Nucleus accumbens (tissue), 56 donors: ENCODE measurements at regions not wholly inside any gene's neighbourhood (a gene's known extent, or its start where the extent isn't known, plus 50 kb on each side); places are given as distances from the start of the nearest gene placed in this dataset.
A peak's percentile ranks its signal among the peaks of the same experiment; 100 is the strongest.
"Not testable (repeated sequence)": the region's sequence is repeated elsewhere in the genome, so short reads cannot be mapped to it uniquely, and the experiment has no call there.

Source experiments
- DNase-seq, 56 donors: peaks; one replicate each; lab custom pipeline; 2025; lab: John Stamatoyannopoulos, UW

- DNase-seq: no peak
Observed at GRCh38 chr2:129174143-129174542, 805.3 kb upstream of the RAB6C start.

GRCh38 chr2:129175051-129175450 is 804.4 kb upstream of the RAB6C start:
- DNase-seq: no peak

- DNase-seq: no peak
Observed at GRCh38 chr2:129176375-129176774, 803.1 kb upstream of the RAB6C start.

- DNase-seq: peak in 18 of 56 donors; percentile 6 to 60 (median 26)
Observed at GRCh38 chr2:129178356-129178755, 801.1 kb upstream of the RAB6C start.

GRCh38 chr2:129179199-129179598 is 800.3 kb upstream of the RAB6C start:
- no peak for DNase-seq

GRCh38 chr2:129180124-129180716 is 799.2 kb upstream of the RAB6C start:
- DNase-seq: no peak

- DNase-seq: no peak
Observed at GRCh38 chr2:129181433-129181832, 798.0 kb upstream of the RAB6C start.

GRCh38 chr2:129181963-129182362 is 797.5 kb upstream of the RAB6C start:
- DNase-seq: no peak

- no peak for DNase-seq
Observed at GRCh38 chr2:129187343-129187742, 792.1 kb upstream of the RAB6C start.

- DNase-seq: no peak
Observed at GRCh38 chr2:129188451-129188850, 791.0 kb upstream of the RAB6C start.

GRCh38 chr2:129189617-129190319 is 789.7 kb upstream of the RAB6C start:
- DNase-seq: no peak

- DNase-seq: no peak
Observed at GRCh38 chr2:129190494-129190893, 789.0 kb upstream of the RAB6C start.

- no peak for DNase-seq
Observed at GRCh38 chr2:129191530-129191929, 787.9 kb upstream of the RAB6C start.

- DNase-seq: no peak
Observed at GRCh38 chr2:129192117-129192516, 787.3 kb upstream of the RAB6C start.

GRCh38 chr2:129192841-129193253 is 786.6 kb upstream of the RAB6C start:
- DNase-seq: no peak

GRCh38 chr2:129193961-129194360 is 785.5 kb upstream of the RAB6C start:
- DNase-seq: no peak

- no peak for DNase-seq
Observed at GRCh38 chr2:129199501-129199900, 780.0 kb upstream of the RAB6C start.

GRCh38 chr2:129201696-129202095 is 777.8 kb upstream of the RAB6C start:
- DNase-seq: no peak

- no peak for DNase-seq
Observed at GRCh38 chr2:129203331-129203730, 776.1 kb upstream of the RAB6C start.

GRCh38 chr2:129204581-129204980 is 774.9 kb upstream of the RAB6C start:
- DNase-seq: not testable (repeated sequence)

- no peak for DNase-seq
Observed at GRCh38 chr2:129205176-129205575, 774.3 kb upstream of the RAB6C start.

GRCh38 chr2:129205766-129206165 is 773.7 kb upstream of the RAB6C start:
- DNase-seq: no peak
